ENCODE measurements at regions not wholly inside any gene's neighbourhood (a gene's known extent, or its start where the extent isn't known, plus 50 kb on each side); places are given as distances from the start of the nearest gene placed in this dataset.

GRCh38 chr2:16156411-16156810 is 216.1 kb downstream of the MYCN start:
- 83% methylated on average over 3 of the region's 3 CpGs for WGBS
- H3K27me3 ChIP-seq (replicated peaks; ENCODE audit: insufficient read depth): no peaks in the 10 kb centered on the region
- H3K36me3 ChIP-seq: no peaks in the 10 kb centered on the region
- H3K9me3 ChIP-seq: no peaks in the 10 kb centered on the region
- intact Hi-C loops (cut with DNase I): no loop called here
- H3K4me1 ChIP-seq (replicated peaks): no peaks in the 10 kb centered on the region
- TF ChIP-seq POLR2A (IDR thresholded peaks at IDR 0.05): no peak
- no peak for TF ChIP-seq CTCF (IDR thresholded peaks at IDR 0.05)
- no peak for TF ChIP-seq POLR2AphosphoS5 (IDR thresholded peaks at IDR 0.05)
- no peak overlapping the region for H3K27ac ChIP-seq
- H3K4me3 ChIP-seq: no peak overlapping the region
- DNase-seq (ENCODE audit: low spot score): no peak

GRCh38 chr2:16155766-16156165 is 215.4 kb downstream of the MYCN start:
- Histone ChIP-seq H3K27me3 (replicated peaks; ENCODE audit: insufficient read depth) (no peaks in the 10 kb centered on the region), H3K4me3 (no peak overlapping the region), H3K27ac (no peak overlapping the region), H3K9me3 (no peaks in the 10 kb centered on the region), H3K36me3 (no peaks in the 10 kb centered on the region), H3K4me1 (replicated peaks) (no peaks in the 10 kb centered on the region)
- WGBS: 12% methylated on average over 6 of the region's 6 CpGs
- intact Hi-C loops (cut with DNase I): no loop called here
- DNase-seq (ENCODE audit: low spot score): no peak
- no peak for TF ChIP-seq POLR2A (IDR thresholded peaks at IDR 0.05)
- TF ChIP-seq CTCF (IDR thresholded peaks at IDR 0.05): no peak
- TF ChIP-seq POLR2AphosphoS5 (IDR thresholded peaks at IDR 0.05): no peak

- DNase-seq (ENCODE audit: low spot score): no peak
- 24% methylated on average over 5 of the region's 5 CpGs for WGBS
- intact Hi-C loops (cut with DNase I): no loop called here
These were observed 215.0 kb downstream of the MYCN start for GRCh38 chr2:16155366-16155765.

GRCh38 chr2:16154501-16155280 is 214.3 kb downstream of the MYCN start:
- TF ChIP-seq CTCF (IDR thresholded peaks at IDR 0.05) (no peak), POLR2AphosphoS5 (IDR thresholded peaks at IDR 0.05) (no peak), POLR2A (IDR thresholded peaks at IDR 0.05) (no peak)
- 93% methylated on average over 4 of the region's 4 CpGs for WGBS
- Histone ChIP-seq H3K27me3 (replicated peaks; ENCODE audit: insufficient read depth) (no peaks in the 10 kb centered on the region), H3K27ac (no peak overlapping the region), H3K9me3 (no peaks in the 10 kb centered on the region), H3K4me3 (no peak overlapping the region), H3K4me1 (replicated peaks) (no peaks in the 10 kb centered on the region), H3K36me3 (no peaks in the 10 kb centered on the region)
- intact Hi-C loops (cut with DNase I): no loop called here
- DNase-seq (ENCODE audit: low spot score): no peak

More at GRCh38 chr2:16155366-16155765, 215.0 kb downstream of the MYCN start:
- no peaks in the 10 kb centered on the region for H3K27me3 ChIP-seq (replicated peaks; ENCODE audit: insufficient read depth)
- no peaks in the 10 kb centered on the region for H3K36me3 ChIP-seq
- no peaks in the 10 kb centered on the region for H3K4me1 ChIP-seq (replicated peaks)
- H3K4me3 ChIP-seq: no peak overlapping the region
- TF ChIP-seq POLR2A (IDR thresholded peaks at IDR 0.05) (no peak), CTCF (IDR thresholded peaks at IDR 0.05) (no peak), POLR2AphosphoS5 (IDR thresholded peaks at IDR 0.05) (no peak)
- H3K27ac ChIP-seq: no peak overlapping the region
- no peaks in the 10 kb centered on the region for H3K9me3 ChIP-seq

- DNase-seq (ENCODE audit: low spot score): no peak
- H3K36me3 ChIP-seq: no peaks in the 10 kb centered on the region
- no peak overlapping the region for H3K4me3 ChIP-seq
- no peaks in the 10 kb centered on the region for H3K9me3 ChIP-seq
- TF ChIP-seq POLR2AphosphoS5 (IDR thresholded peaks at IDR 0.05) (no peak), CTCF (IDR thresholded peaks at IDR 0.05) (no peak), POLR2A (IDR thresholded peaks at IDR 0.05) (no peak)
- intact Hi-C loops (cut with DNase I): no loop called here
- H3K27me3 ChIP-seq (replicated peaks; ENCODE audit: insufficient read depth): no peaks in the 10 kb centered on the region
- no peak overlapping the region for H3K27ac ChIP-seq
- no peaks in the 10 kb centered on the region for H3K4me1 ChIP-seq (replicated peaks)
- WGBS: 93% methylated on average over 4 of the region's 4 CpGs
These were observed 213.7 kb downstream of the MYCN start for GRCh38 chr2:16154061-16154460.
